A549 (cell line): ENCODE measurements at regions not wholly inside any gene's neighbourhood (a gene's known extent, or its start where the extent isn't known, plus 50 kb on each side); places are given as distances from the start of the nearest gene placed in this dataset.
A peak's percentile ranks its signal among the peaks of the same experiment; 100 is the strongest.

Experiments
- ATAC-seq, 2 experiments: fragments of 200-7000 bp in 1 of 2; fragments of >200 bp in 1 of 2; cut with Nextera tagmentation in 1 of 2; cut with Tn5 transposase in 1 of 2; 3 replicates each; pipeline versions ENCODE4 v1.8.0 to v1.9.1; 2018 to 2020; ENCODE audit warnings: mild to moderate bottlenecking in 1 of 2, moderate library complexity in 1 of 2
- CTCF ChIA-PET: fragments of 300-600 bp; sonication (Branson Sonifier 250); formaldehyde crosslinking; extraction: SDS; loops from one replicate; lab custom pipeline; 2021; ENCODE audit warnings: antibody characterized with exemption, inconsistent platforms; lab: Yijun Ruan, JAX
- POLR2A ChIA-PET: fragments of 350-600 bp; formaldehyde crosslinking; extraction: SDS; loops from one replicate; lab custom pipeline; 2021; ENCODE audit warnings: antibody characterized with exemption, inconsistent platforms; lab: Yijun Ruan, JAX
- DNase-seq, 2 experiments: peaks; one replicate each; pipeline versions ENCODE4 v3.0.0 to v3.0.0-alpha.2; 2011 to 2016; ENCODE audit warnings: low read depth in 1 of 2, low spot score in 1 of 2
- FAIRE-seq: peaks from 2 replicates; lab custom pipeline; 2011; peaks lifted over from hg19 to GRCh38; lab: Jason Lieb, UNC
- H3K27ac ChIP-seq, 2 experiments: fragments of >200 bp; sonication (Bioruptor Twin); formaldehyde crosslinking; 3 replicates each; pipeline ENCODE4 v1.5.1; 2016 to 2017
- H3K4me1 ChIP-seq: fragments of >200 bp; sonication (Bioruptor Twin); formaldehyde crosslinking; 3 replicates; pipeline ENCODE4 v1.6.1; 2016
- H3K4me2 ChIP-seq: fragments of >200 bp; sonication (Bioruptor Twin); formaldehyde crosslinking; 3 replicates; pipeline ENCODE4 v1.6.1; 2016
- H3K4me3 ChIP-seq: fragments of >200 bp; sonication (Bioruptor Twin); formaldehyde crosslinking; 3 replicates; pipeline ENCODE4 v1.5.1; 2016
- H3K9me3 ChIP-seq: fragments of >200 bp; sonication (Bioruptor Twin); formaldehyde crosslinking; 3 replicates; pipeline ENCODE4 v1.6.1; 2016
- CBX8 ChIP-seq: fragments of 200-600 bp; sonication (generic); IDR thresholded peaks from 2 replicates; pipeline ENCODE4 v1.6.1; 2016
- CHD2 ChIP-seq: fragments of 150-350 bp; IDR thresholded peaks from 2 replicates; pipeline ENCODE4 v1.6.1; 2014; ENCODE audit warnings: low read length; ENCODE audit not compliant: partially characterized antibody
- E2F6 ChIP-seq: IDR thresholded peaks from 2 replicates; pipeline ENCODE4 v1.6.1; 2012; ENCODE audit warnings: low read depth, borderline replicate concordance
- EHF ChIP-seq: fragments of 250-450 bp; sonication (Bioruptor Pico); IDR thresholded peaks from 2 replicates; pipeline ENCODE4 v1.5.0; 2020; ENCODE audit warnings: mild to moderate bottlenecking
- EP300 ChIP-seq, 2 experiments: fragments of >200 bp; sonication (Bioruptor Twin); formaldehyde crosslinking; IDR thresholded peaks; 2 replicates in 1 of 2; 3 replicates in 1 of 2; pipeline ENCODE4 v1.6.1; 2016 to 2017
- HDAC2 ChIP-seq: fragments of 200-600 bp; sonication (generic); IDR thresholded peaks from 2 replicates; pipeline ENCODE4 v1.6.1; 2016
- HEYL ChIP-seq: fragments of 250-450 bp; sonication (Bioruptor Pico); IDR thresholded peaks from 2 replicates; pipeline ENCODE4 v1.8.0; 2021; ENCODE audit warnings: mild to moderate bottlenecking, moderate library complexity
- KDM5A ChIP-seq: fragments of 200-600 bp; sonication (generic); IDR thresholded peaks from 2 replicates; pipeline ENCODE4 v1.6.1; 2016; ENCODE audit warnings: antibody characterized with exemption, mild to moderate bottlenecking
- MAFK ChIP-seq: fragments of 450-650 bp; IDR thresholded peaks from 2 replicates; pipeline ENCODE4 v1.6.1; 2014; ENCODE audit not compliant: partially characterized antibody
- NFE2L2 ChIP-seq: fragments of 150-350 bp; conservative IDR thresholded peaks from 2 replicates; pipeline ENCODE4 v1.6.1; 2014; ENCODE audit warnings: low read length
- NPAS2 ChIP-seq: fragments of 250-450 bp; sonication (Bioruptor Pico); IDR thresholded peaks from 2 replicates; pipeline ENCODE4 v1.8.0; 2022; ENCODE audit warnings: mild to moderate bottlenecking, moderate library complexity, borderline replicate concordance
- NR3C1 ChIP-seq: fragments of >200 bp; sonication (Bioruptor Twin); formaldehyde crosslinking; IDR thresholded peaks from 3 replicates; pipeline ENCODE4 v1.6.1; 2017
- PBX3 ChIP-seq: IDR thresholded peaks from 2 replicates; pipeline ENCODE4 v1.6.1; 2012
- POLR2A ChIP-seq: IDR thresholded peaks from 2 replicates; pipeline ENCODE4 v1.6.1; 2012; ENCODE audit warnings: mild to moderate bottlenecking, low read length
- POLR2AphosphoS2 ChIP-seq: conservative IDR thresholded peaks from 2 replicates; pipeline ENCODE4 v1.6.1; 2012; ENCODE audit warnings: low read length, improper control_type of control experiment, inconsistent platforms
- REST ChIP-seq: fragments of 200-600 bp; sonication (generic); IDR thresholded peaks from 2 replicates; pipeline ENCODE4 v1.6.1; 2016; ENCODE audit warnings: antibody characterized with exemption, mild to moderate bottlenecking, moderate library complexity
- SMC3 ChIP-seq: fragments of >200 bp; sonication (Bioruptor Twin); formaldehyde crosslinking; IDR thresholded peaks from 3 replicates; pipeline ENCODE4 v1.6.1; 2018; ENCODE audit warnings: inconsistent platforms
- SREBF2 ChIP-seq: fragments of 450-650 bp; IDR thresholded peaks from 2 replicates; pipeline ENCODE4 v1.6.1; 2014; ENCODE audit warnings: mild to moderate bottlenecking, moderate library complexity
- ZC3H11A ChIP-seq: fragments of 450-650 bp; IDR thresholded peaks from 2 replicates; pipeline ENCODE4 v1.6.1; 2014; ENCODE audit warnings: antibody characterized with exemption, mild to moderate bottlenecking
- ZSCAN20 ChIP-seq: fragments of 250-450 bp; sonication (Bioruptor Pico); IDR thresholded peaks from 2 replicates; pipeline ENCODE4 v1.8.0; 2022; ENCODE audit warnings: mild to moderate bottlenecking, moderate library complexity
- WGBS: methylation state at CpG from one replicate; pipeline ENCODE4 v1.1.6; 2017; ENCODE audit errors: missing lambda C conversion rate; 5-methylcytosine and 5-hydroxymethylcytosine counted together

GRCh38 chr16:63578791-63579190, 1542.6 kb upstream of the CDH8 start:
- ATAC-seq = no peak
- CTCF ChIA-PET = no interaction called here
- POLR2A ChIA-PET = no interaction called here
- no peak for TF ChIP-seq ZC3H11A
- no peak for TF ChIP-seq KDM5A
- no peak for TF ChIP-seq CHD2
- no peak overlapping the region for H3K4me2 ChIP-seq
- H3K9me3 ChIP-seq = no peaks in the 10 kb centered on the region
- 46% methylated on average over 1 of the region's 1 CpG for WGBS
- FAIRE-seq = no peak
- H3K4me1 ChIP-seq = no peaks in the 10 kb centered on the region
- no peak overlapping the region for H3K4me3 ChIP-seq
- H3K27ac ChIP-seq = no peak overlapping the region
- DNase-seq = no peak

GRCh38 chr16:63577891-63578290, 1541.7 kb upstream of the CDH8 start:
- Histone ChIP-seq H3K9me3 (no peaks in the 10 kb centered on the region), H3K4me1 (no peaks in the 10 kb centered on the region), H3K4me3 (no peak overlapping the region), H3K4me2 (no peak overlapping the region), H3K27ac (no peak overlapping the region)
- CTCF ChIA-PET = no interaction called here
- FAIRE-seq (no peak), DNase-seq (no peak), ATAC-seq (no peak)
- POLR2A ChIA-PET = no interaction called here
- TF ChIP-seq EHF (CRISPR knock-in tag) (no peak), REST (no peak), MAFK (no peak), NR3C1 (no peak), POLR2AphosphoS2 (no peak), POLR2A (no peak), HDAC2 (no peak), CBX8 (no peak), NPAS2 (no peak), NFE2L2 (no peak), ZSCAN20 (CRISPR knock-in tag) (no peak), PBX3 (no peak)

- no peak for TF ChIP-seq E2F6
- no peak for TF ChIP-seq SREBF2
- no peak for TF ChIP-seq HEYL (CRISPR knock-in tag)
- no peaks in the 10 kb centered on the region for H3K4me1 ChIP-seq
- no peaks in the 10 kb centered on the region for H3K9me3 ChIP-seq
- FAIRE-seq (peak; percentile 13), ATAC-seq (no peak), DNase-seq (no peak)
- no peak overlapping the region for H3K4me2 ChIP-seq
- POLR2A ChIA-PET = no interaction called here
- CTCF ChIA-PET = no interaction called here
- H3K27ac ChIP-seq = no peak overlapping the region
- 43% methylated on average over 1 of the region's 1 CpG for WGBS
- H3K4me3 ChIP-seq = no peak overlapping the region
These were observed 1538.8 kb upstream of the CDH8 start for GRCh38 chr16:63575041-63575440.

- H3K4me1 ChIP-seq = no peaks in the 10 kb centered on the region
- TF ChIP-seq EHF (CRISPR knock-in tag) (no peak), PBX3 (no peak), SMC3 (no peak), EP300 (IDR thresholded peaks at IDR 0.05) (no peak)
- 25% methylated on average over 3 of the region's 3 CpGs for WGBS
- no peaks in the 10 kb centered on the region for H3K9me3 ChIP-seq
- H3K4me2 ChIP-seq = no peak overlapping the region
- H3K4me3 ChIP-seq = no peak overlapping the region
- H3K27ac ChIP-seq = no peak overlapping the region
- ATAC-seq (no peak), FAIRE-seq (no peak), DNase-seq (no peak)
- ChIA-PET CTCF (no interaction called here), POLR2A (no interaction called here)
These were observed 1531.9 kb upstream of the CDH8 start for GRCh38 chr16:63568164-63568563.
